ENCODE measurements at regions not wholly inside any gene's neighbourhood (a gene's known extent, or its start where the extent isn't known, plus 50 kb on each side); places are given as distances from the start of the nearest gene placed in this dataset.

- no peaks in the 10 kb centered on the region for H3K9me3 ChIP-seq (ENCODE audit: low read depth)
- no peaks in the 10 kb centered on the region for H3K4me1 ChIP-seq (ENCODE audit: insufficient read depth)
- no peaks in the 10 kb centered on the region for H3K9me2 ChIP-seq (replicated peaks; ENCODE audit: insufficient read depth)
- no peak overlapping the region for H2AFZ ChIP-seq
- H3K36me3 ChIP-seq (replicated peaks; ENCODE audit: insufficient read depth, low read depth), result no peaks in the 10 kb centered on the region
- no peaks in the 10 kb centered on the region for H3K27me3 ChIP-seq
- no peak overlapping the region for H3K4me3 ChIP-seq
- no peak for DNase-seq (ENCODE audit: low spot score)
- no peak overlapping the region for H3K27ac ChIP-seq
- no peaks in the 10 kb centered on the region for H4K20me1 ChIP-seq (ENCODE audit: insufficient read depth, poor library complexity, severe bottlenecking)
- no peaks in the 10 kb centered on the region for H3K79me2 ChIP-seq
- H3K4me2 ChIP-seq, result no peak overlapping the region
- TF ChIP-seq EZH2 (IDR thresholded peaks at IDR 0.05; ENCODE audit: borderline replicate concordance) (no peak), EZH2phosphoT487 (IDR thresholded peaks at IDR 0.05; ENCODE audit: low read depth, severe bottlenecking, unreplicated experiment) (no peak)
- TF ChIP-seq, protein P1, sequence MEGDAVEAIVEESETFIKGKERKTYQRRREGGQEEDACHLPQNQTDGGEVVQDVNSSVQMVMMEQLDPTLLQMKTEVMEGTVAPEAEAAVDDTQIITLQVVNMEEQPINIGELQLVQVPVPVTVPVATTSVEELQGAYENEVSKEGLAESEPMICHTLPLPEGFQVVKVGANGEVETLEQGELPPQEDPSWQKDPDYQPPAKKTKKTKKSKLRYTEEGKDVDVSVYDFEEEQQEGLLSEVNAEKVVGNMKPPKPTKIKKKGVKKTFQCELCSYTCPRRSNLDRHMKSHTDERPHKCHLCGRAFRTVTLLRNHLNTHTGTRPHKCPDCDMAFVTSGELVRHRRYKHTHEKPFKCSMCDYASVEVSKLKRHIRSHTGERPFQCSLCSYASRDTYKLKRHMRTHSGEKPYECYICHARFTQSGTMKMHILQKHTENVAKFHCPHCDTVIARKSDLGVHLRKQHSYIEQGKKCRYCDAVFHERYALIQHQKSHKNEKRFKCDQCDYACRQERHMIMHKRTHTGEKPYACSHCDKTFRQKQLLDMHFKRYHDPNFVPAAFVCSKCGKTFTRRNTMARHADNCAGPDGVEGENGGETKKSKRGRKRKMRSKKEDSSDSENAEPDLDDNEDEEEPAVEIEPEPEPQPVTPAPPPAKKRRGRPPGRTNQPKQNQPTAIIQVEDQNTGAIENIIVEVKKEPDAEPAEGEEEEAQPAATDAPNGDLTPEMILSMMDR (IDR thresholded peaks at IDR 0.05; ENCODE audit: poor library complexity), result no peak
These were observed 1326.3 kb downstream of the C4orf33 start for GRCh38 chr4:130422261-130422660.

DNA sequence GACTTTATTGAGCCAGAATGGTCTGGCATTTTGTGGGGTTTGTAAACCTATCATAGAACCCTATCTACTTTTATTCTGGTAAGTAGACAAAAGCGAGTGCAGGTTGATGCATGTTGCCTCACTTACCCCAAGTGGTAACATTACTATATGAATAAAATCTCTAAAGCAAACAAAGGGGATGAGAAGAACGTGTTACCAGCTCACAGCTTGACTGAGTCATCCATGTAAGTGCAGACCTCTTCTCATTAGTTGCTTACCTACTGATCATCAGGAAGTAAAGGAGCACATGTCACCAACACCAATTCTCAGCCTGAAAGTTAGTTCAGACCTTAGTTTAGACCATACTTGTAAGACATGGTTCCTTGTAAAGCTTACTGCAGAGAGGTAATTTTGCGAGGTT lies 1328.3 kb downstream of the C4orf33 start:
- no peak overlapping the region for H2AFZ ChIP-seq
- H3K27me3 ChIP-seq, result no peaks in the 10 kb centered on the region
- no peaks in the 10 kb centered on the region for H3K9me2 ChIP-seq (replicated peaks; ENCODE audit: insufficient read depth)
- no peak for DNase-seq (ENCODE audit: low spot score)
- TF ChIP-seq EZH2phosphoT487 (IDR thresholded peaks at IDR 0.05; ENCODE audit: low read depth, severe bottlenecking, unreplicated experiment) (no peak), EZH2 (IDR thresholded peaks at IDR 0.05; ENCODE audit: borderline replicate concordance) (no peak)
- TF ChIP-seq, protein P1 (IDR thresholded peaks at IDR 0.05; ENCODE audit: poor library complexity), result no peak
- no peaks in the 10 kb centered on the region for H3K36me3 ChIP-seq (replicated peaks; ENCODE audit: insufficient read depth, low read depth)
- no peaks in the 10 kb centered on the region for H3K79me2 ChIP-seq
- H3K9me3 ChIP-seq (ENCODE audit: low read depth), result no peaks in the 10 kb centered on the region
- H3K4me1 ChIP-seq (ENCODE audit: insufficient read depth), result no peaks in the 10 kb centered on the region
- H3K4me3 ChIP-seq, result no peak overlapping the region
- H3K27ac ChIP-seq, result no peak overlapping the region
- H3K4me2 ChIP-seq, result no peak overlapping the region
- no peaks in the 10 kb centered on the region for H4K20me1 ChIP-seq (ENCODE audit: insufficient read depth, poor library complexity, severe bottlenecking)
- 84% methylated on average over 3 of the region's 3 CpGs for WGBS (ENCODE audit: low lambda C conversion rate, missing lambda C conversion rate)

DNA sequence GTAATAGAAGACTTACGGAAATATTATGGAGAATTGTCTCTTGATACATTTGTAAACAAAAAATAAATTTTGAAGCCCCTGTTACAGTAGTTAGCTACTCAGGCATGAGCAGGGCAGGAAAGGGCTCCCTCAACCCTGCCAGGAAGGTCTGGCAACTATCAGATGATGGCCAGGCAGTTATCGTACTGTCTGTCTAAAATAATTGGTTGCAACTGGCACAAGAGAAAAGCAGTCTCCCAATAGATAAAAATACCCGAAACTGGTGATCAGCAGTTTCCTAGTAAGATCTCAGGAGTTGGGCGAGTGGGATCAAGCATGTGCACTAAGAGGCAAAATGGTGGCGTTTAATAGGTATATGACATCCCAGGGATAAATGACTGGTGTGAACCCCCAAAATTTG lies 1336.3 kb downstream of the C4orf33 start:
- WGBS (ENCODE audit: low lambda C conversion rate, missing lambda C conversion rate), result 82% methylated on average over 5 of the region's 5 CpGs
- no peak overlapping the region for H3K27ac ChIP-seq
- no peaks in the 10 kb centered on the region for H3K4me1 ChIP-seq (ENCODE audit: insufficient read depth)
- H3K79me2 ChIP-seq, result no peaks in the 10 kb centered on the region
- H2AFZ ChIP-seq, result no peak overlapping the region
- TF ChIP-seq, protein P1 (IDR thresholded peaks at IDR 0.05; ENCODE audit: poor library complexity), result no peak
- TF ChIP-seq EZH2 (IDR thresholded peaks at IDR 0.05; ENCODE audit: borderline replicate concordance), result no peak
- TF ChIP-seq EZH2phosphoT487 (IDR thresholded peaks at IDR 0.05; ENCODE audit: low read depth, severe bottlenecking, unreplicated experiment), result no peak
- H3K27me3 ChIP-seq, result no peaks in the 10 kb centered on the region
- no peak overlapping the region for H3K4me2 ChIP-seq
- H3K4me3 ChIP-seq, result no peak overlapping the region
- H3K9me3 ChIP-seq (ENCODE audit: low read depth), result no peaks in the 10 kb centered on the region
- DNase-seq (ENCODE audit: low spot score), result no peak
- no peaks in the 10 kb centered on the region for H3K9me2 ChIP-seq (replicated peaks; ENCODE audit: insufficient read depth)
- H3K36me3 ChIP-seq (replicated peaks; ENCODE audit: insufficient read depth, low read depth), result no peaks in the 10 kb centered on the region
- no peaks in the 10 kb centered on the region for H4K20me1 ChIP-seq (ENCODE audit: insufficient read depth, poor library complexity, severe bottlenecking)

GRCh38 chr4:130449741-130450140 lies 1353.8 kb downstream of the C4orf33 start:
- H3K4me1 ChIP-seq (ENCODE audit: insufficient read depth), result no peaks in the 10 kb centered on the region
- no peak overlapping the region for H3K4me2 ChIP-seq
- H3K36me3 ChIP-seq (replicated peaks; ENCODE audit: insufficient read depth, low read depth), result no peaks in the 10 kb centered on the region
- H3K9me2 ChIP-seq (replicated peaks; ENCODE audit: insufficient read depth), result no peaks in the 10 kb centered on the region
- H3K27ac ChIP-seq, result no peak overlapping the region
- H2AFZ ChIP-seq, result no peak overlapping the region
- H3K79me2 ChIP-seq, result no peaks in the 10 kb centered on the region
- H4K20me1 ChIP-seq (ENCODE audit: insufficient read depth, poor library complexity, severe bottlenecking), result no peaks in the 10 kb centered on the region
- H3K27me3 ChIP-seq, result no peaks in the 10 kb centered on the region
- no peak for DNase-seq (ENCODE audit: low spot score)
- TF ChIP-seq, protein P1 (IDR thresholded peaks at IDR 0.05; ENCODE audit: poor library complexity), result no peak
- TF ChIP-seq EZH2phosphoT487 (IDR thresholded peaks at IDR 0.05; ENCODE audit: low read depth, severe bottlenecking, unreplicated experiment), result no peak
- no peak for TF ChIP-seq EZH2 (IDR thresholded peaks at IDR 0.05; ENCODE audit: borderline replicate concordance)
- H3K4me3 ChIP-seq, result no peak overlapping the region
- no peaks in the 10 kb centered on the region for H3K9me3 ChIP-seq (ENCODE audit: low read depth)

All from hepatocyte (in vitro differentiated cells).